Esophagus muscularis mucosa (tissue), 4 donors: ENCODE measurements at regions not wholly inside any gene's neighbourhood (a gene's known extent, or its start where the extent isn't known, plus 50 kb on each side); places are given as distances from the start of the nearest gene placed in this dataset.

Experiments
- EP300 ChIP-seq: sonication (generic); formaldehyde crosslinking; IDR thresholded peaks from one replicate; pipeline ENCODE4 v1.6.1; 2017; ENCODE audit warnings: antibody characterized with exemption
- POLR2A ChIP-seq: fragments of 450-650 bp; IDR thresholded peaks from one replicate; pipeline ENCODE4 v1.6.1; 2017; ENCODE audit warnings: antibody characterized with exemption, moderate library complexity, mild to moderate bottlenecking, low read depth
- POLR2AphosphoS5 ChIP-seq, 2 donors: sonication (generic); formaldehyde crosslinking; IDR thresholded peaks; one replicate each; pipeline ENCODE4 v1.6.1; 2017; ENCODE audit warnings: antibody characterized with exemption in 2 of 2
- TF ChIP-seq, protein P1 (sequence below), 3 experiments: fragments of 200-600 bp in 2 of 3; fragments of 450-650 bp in 1 of 3; sonication (generic) in 2 of 3; IDR thresholded peaks; one replicate each; pipeline ENCODE4 v1.5.1; 2017 to 2019; ENCODE audit warnings: antibody characterized with exemption in 3 of 3, mild to moderate bottlenecking in 2 of 3, moderate library complexity in 1 of 3

DNA sequence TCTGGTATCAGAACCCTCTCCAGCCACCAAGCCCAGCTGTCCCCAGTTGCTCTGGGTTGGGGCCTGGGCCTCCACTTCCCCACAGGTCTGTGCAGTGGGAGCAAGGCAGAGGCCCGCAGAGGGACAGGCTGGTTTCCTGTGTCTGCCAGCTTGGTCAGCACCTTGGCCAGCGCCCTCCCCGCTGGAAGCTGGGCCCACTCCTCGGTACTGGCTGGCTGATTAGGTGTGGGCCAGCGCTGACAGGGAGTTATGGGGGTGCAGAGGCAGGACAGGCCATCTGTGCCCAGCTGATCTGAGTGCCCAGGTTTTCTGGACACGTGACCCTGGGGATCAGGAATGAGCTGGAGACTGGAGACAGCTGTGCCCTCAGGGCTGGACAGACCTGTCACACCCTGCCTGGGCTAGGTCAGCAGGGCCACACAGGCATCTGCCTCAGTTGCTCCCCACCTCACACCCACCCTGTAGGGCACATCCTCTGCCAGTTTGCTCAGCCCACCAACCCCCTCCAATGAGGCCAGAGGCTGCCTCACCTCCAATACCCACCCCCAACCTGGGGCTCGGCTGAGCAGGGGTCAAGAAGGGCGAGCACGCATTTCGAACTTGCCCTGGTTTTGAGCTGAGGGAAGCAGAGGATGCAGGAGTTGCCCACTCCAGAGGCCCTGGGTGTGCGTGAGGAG lies 175.3 kb downstream of the IGLL1 start:
- TF ChIP-seq, protein P1, sequence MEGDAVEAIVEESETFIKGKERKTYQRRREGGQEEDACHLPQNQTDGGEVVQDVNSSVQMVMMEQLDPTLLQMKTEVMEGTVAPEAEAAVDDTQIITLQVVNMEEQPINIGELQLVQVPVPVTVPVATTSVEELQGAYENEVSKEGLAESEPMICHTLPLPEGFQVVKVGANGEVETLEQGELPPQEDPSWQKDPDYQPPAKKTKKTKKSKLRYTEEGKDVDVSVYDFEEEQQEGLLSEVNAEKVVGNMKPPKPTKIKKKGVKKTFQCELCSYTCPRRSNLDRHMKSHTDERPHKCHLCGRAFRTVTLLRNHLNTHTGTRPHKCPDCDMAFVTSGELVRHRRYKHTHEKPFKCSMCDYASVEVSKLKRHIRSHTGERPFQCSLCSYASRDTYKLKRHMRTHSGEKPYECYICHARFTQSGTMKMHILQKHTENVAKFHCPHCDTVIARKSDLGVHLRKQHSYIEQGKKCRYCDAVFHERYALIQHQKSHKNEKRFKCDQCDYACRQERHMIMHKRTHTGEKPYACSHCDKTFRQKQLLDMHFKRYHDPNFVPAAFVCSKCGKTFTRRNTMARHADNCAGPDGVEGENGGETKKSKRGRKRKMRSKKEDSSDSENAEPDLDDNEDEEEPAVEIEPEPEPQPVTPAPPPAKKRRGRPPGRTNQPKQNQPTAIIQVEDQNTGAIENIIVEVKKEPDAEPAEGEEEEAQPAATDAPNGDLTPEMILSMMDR (IDR thresholded peaks at IDR 0.05) = no peak
- TF ChIP-seq POLR2AphosphoS5 (IDR thresholded peaks at IDR 0.05) = no peak
- no peak for TF ChIP-seq POLR2A
- TF ChIP-seq EP300 = no peak
